ENCODE measurements at regions not wholly inside any gene's neighbourhood (a gene's known extent, or its start where the extent isn't known, plus 50 kb on each side); places are given as distances from the start of the nearest gene placed in this dataset.

DNA sequence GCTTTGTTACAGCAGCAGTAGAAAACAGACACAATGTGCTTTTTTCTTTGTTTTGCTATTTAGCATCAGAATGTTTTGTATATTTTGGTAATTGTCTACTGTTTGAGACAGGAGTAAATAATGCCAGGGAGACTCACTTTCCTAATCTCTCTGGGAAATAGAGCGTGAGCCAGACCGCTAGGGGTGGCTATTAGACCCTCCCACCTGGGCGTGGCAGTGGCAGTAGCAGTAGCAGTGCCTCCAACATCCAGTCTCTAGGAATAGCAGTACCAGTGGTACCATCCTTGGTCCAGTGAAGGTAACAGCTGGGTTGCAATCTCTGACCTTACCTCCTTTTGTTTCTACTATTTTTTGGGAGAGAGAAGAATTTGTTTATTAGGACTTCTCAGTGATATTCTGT is 165.7 kb upstream of the MAGI2 start:
- TF ChIP-seq EP300 (IDR thresholded peaks at IDR 0.05; ENCODE audit: borderline replicate concordance) (no peak), FOXM1 (IDR thresholded peaks at IDR 0.05; ENCODE audit: borderline replicate concordance, low read depth) (no peak), RAD21 (IDR thresholded peaks at IDR 0.05; ENCODE audit: low read depth) (no peak), TCF12 (IDR thresholded peaks at IDR 0.05; ENCODE audit: low read depth) (no peak), TAF1 (IDR thresholded peaks at IDR 0.05; ENCODE audit: low read depth) (no peak), YY1 (IDR thresholded peaks at IDR 0.05; ENCODE audit: low read depth) (no peak), CEBPB (IDR thresholded peaks at IDR 0.05) (no peak), EGR1 (IDR thresholded peaks at IDR 0.05) (no peak), CREB1 (IDR thresholded peaks at IDR 0.05; ENCODE audit: low read depth) (no peak)
- TF ChIP-seq, protein P1, sequence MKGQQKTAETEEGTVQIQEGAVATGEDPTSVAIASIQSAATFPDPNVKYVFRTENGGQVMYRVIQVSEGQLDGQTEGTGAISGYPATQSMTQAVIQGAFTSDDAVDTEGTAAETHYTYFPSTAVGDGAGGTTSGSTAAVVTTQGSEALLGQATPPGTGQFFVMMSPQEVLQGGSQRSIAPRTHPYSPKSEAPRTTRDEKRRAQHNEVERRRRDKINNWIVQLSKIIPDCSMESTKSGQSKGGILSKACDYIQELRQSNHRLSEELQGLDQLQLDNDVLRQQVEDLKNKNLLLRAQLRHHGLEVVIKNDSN (IDR thresholded peaks at IDR 0.05) = no peak
- TF ChIP-seq, protein P2, sequence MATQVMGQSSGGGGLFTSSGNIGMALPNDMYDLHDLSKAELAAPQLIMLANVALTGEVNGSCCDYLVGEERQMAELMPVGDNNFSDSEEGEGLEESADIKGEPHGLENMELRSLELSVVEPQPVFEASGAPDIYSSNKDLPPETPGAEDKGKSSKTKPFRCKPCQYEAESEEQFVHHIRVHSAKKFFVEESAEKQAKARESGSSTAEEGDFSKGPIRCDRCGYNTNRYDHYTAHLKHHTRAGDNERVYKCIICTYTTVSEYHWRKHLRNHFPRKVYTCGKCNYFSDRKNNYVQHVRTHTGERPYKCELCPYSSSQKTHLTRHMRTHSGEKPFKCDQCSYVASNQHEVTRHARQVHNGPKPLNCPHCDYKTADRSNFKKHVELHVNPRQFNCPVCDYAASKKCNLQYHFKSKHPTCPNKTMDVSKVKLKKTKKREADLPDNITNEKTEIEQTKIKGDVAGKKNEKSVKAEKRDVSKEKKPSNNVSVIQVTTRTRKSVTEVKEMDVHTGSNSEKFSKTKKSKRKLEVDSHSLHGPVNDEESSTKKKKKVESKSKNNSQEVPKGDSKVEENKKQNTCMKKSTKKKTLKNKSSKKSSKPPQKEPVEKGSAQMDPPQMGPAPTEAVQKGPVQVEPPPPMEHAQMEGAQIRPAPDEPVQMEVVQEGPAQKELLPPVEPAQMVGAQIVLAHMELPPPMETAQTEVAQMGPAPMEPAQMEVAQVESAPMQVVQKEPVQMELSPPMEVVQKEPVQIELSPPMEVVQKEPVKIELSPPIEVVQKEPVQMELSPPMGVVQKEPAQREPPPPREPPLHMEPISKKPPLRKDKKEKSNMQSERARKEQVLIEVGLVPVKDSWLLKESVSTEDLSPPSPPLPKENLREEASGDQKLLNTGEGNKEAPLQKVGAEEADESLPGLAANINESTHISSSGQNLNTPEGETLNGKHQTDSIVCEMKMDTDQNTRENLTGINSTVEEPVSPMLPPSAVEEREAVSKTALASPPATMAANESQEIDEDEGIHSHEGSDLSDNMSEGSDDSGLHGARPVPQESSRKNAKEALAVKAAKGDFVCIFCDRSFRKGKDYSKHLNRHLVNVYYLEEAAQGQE (IDR thresholded peaks at IDR 0.05; ENCODE audit: low read depth) = no peak
- TF ChIP-seq, protein P3, sequence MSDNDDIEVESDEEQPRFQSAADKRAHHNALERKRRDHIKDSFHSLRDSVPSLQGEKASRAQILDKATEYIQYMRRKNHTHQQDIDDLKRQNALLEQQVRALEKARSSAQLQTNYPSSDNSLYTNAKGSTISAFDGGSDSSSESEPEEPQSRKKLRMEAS (IDR thresholded peaks at IDR 0.05) = no peak

DNA sequence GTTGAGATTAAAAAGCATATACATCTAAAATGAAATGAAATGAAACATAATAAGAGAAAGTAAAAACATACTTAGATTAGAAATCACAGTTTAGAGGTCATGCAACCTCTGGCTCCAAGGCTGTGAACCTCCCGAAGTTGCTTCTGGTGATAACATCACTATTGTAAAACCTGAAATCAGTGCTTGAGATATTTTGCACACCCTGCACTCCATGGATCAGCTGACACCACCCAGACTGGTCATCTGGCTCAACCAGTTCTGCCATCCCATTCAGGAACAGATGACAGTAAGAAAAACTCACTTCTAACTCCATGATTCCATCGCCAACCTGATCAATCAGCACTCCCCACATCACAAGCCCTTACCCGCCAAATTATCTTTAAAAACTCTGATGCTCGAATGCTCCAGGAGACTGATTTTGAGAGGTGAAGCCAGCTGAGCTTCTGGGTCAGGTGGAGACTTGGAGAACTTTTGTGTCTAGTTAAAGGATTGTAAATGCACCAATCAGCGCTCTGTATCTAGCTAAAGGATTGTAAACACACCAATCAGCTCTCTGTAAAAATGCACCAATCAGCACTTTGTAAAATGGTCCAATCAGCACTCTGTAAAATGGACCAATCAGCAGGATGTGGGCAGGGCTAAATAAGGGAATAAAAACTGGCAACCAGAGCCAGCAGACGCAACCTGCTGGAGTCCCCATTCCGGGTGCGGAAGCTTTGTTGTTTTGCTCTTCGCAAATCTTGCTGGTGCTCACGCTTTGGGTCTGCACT is 162.6 kb upstream of the MAGI2 start:
- TF ChIP-seq, protein P3 (IDR thresholded peaks at IDR 0.05) = no peak
- TF ChIP-seq CREB1 (IDR thresholded peaks at IDR 0.05; ENCODE audit: low read depth) = no peak

DNA sequence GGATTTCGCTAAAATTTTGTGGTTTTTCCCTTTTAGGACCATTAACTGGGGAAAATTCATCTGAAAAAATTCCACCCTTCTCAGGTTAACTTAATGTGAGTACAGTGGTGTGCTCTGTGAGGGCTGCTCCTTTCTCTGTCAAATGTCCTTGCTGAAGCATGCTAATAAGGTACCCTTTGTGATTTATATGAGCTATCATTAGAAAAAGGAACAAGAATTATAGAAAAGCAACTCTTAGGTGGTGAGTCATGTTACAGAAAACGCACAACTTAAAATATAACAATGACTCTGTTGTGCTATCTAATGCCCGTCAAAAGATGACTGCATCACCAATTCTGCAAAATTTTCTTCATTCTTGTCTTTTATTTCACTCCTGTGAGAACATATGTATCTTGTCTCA is 162.0 kb upstream of the MAGI2 start:
- TF ChIP-seq RAD21 (IDR thresholded peaks at IDR 0.05; ENCODE audit: low read depth) (no peak), EP300 (IDR thresholded peaks at IDR 0.05; ENCODE audit: borderline replicate concordance) (no peak), EGR1 (IDR thresholded peaks at IDR 0.05) (no peak), YY1 (IDR thresholded peaks at IDR 0.05; ENCODE audit: low read depth) (no peak), ZBTB7A (IDR thresholded peaks at IDR 0.05; ENCODE audit: low read depth) (no peak), FOXM1 (IDR thresholded peaks at IDR 0.05; ENCODE audit: borderline replicate concordance, low read depth) (no peak), NFIC (IDR thresholded peaks at IDR 0.05) (no peak), TCF12 (IDR thresholded peaks at IDR 0.05; ENCODE audit: low read depth) (no peak), CREB1 (IDR thresholded peaks at IDR 0.05; ENCODE audit: low read depth) (no peak), CEBPB (IDR thresholded peaks at IDR 0.05) (no peak), TAF1 (IDR thresholded peaks at IDR 0.05; ENCODE audit: low read depth) (no peak), TEAD4 (IDR thresholded peaks at IDR 0.05) (no peak)
- TF ChIP-seq, protein P3 (IDR thresholded peaks at IDR 0.05) = no peak
- TF ChIP-seq, protein P2 (IDR thresholded peaks at IDR 0.05; ENCODE audit: low read depth) = no peak
- TF ChIP-seq, protein P1 (IDR thresholded peaks at IDR 0.05) = no peak

DNA sequence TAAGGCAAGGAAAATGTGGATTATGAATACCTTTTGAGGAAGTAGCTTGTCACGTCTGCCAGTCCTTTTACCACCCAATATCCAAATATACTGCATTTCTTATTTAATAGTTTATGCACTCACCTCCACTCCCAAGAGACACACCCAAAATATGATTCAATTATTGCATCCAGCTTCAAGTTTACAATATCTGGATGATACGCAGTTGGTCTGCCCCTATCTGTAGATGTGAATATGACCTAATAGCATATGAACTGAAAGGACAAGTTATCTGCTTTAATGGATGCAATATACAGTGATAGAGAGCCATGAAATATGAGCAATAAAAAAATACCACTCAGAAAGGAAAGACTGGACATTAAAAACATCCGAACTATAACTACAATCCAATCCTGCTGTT is 159.4 kb upstream of the MAGI2 start:
- TF ChIP-seq ZBTB7A (IDR thresholded peaks at IDR 0.05; ENCODE audit: low read depth) (no peak), YY1 (IDR thresholded peaks at IDR 0.05; ENCODE audit: low read depth) (no peak), EGR1 (IDR thresholded peaks at IDR 0.05) (no peak), TAF1 (IDR thresholded peaks at IDR 0.05; ENCODE audit: low read depth) (no peak), CREB1 (IDR thresholded peaks at IDR 0.05; ENCODE audit: low read depth) (no peak), CEBPB (IDR thresholded peaks at IDR 0.05) (no peak), TEAD4 (IDR thresholded peaks at IDR 0.05) (no peak), NFIC (IDR thresholded peaks at IDR 0.05) (no peak)
- TF ChIP-seq, protein P2 (IDR thresholded peaks at IDR 0.05; ENCODE audit: low read depth) = no peak

Measured in Ishikawa (cell line).